Cardiac fibroblast (primary cell): ENCODE measurements at regions not wholly inside any gene's neighbourhood (a gene's known extent, or its start where the extent isn't known, plus 50 kb on each side); places are given as distances from the start of the nearest gene placed in this dataset.
"Not testable (repeated sequence)": the region's sequence is repeated elsewhere in the genome, so short reads cannot be mapped to it uniquely, and the experiment has no call there.

ENCODE experiments used
- DNase-seq, 2 donors: peaks; one replicate each; pipeline versions ENCODE4 v3.0.0 to v3.0.0-alpha.2; 2010; ENCODE audit warnings: low read depth in 2 of 2
- H3K4me3 ChIP-seq, 2 donors: replicated peaks in 1 of 2; 1 replicate in 1 of 2; 2 replicates in 1 of 2; pipeline ENCODE4 v1.5.1; 2011; ENCODE audit warnings: low read depth in 2 of 2, low read length in 2 of 2, mild to moderate bottlenecking in 2 of 2, moderate library complexity in 1 of 2
- CTCF ChIP-seq: IDR thresholded peaks from one replicate; pipeline ENCODE4 v1.5.1; 2011; ENCODE audit warnings: low read depth, mild to moderate bottlenecking, low read length, inconsistent platforms

GRCh38 chr9:135356021-135356420 lies 123.6 kb upstream of the PPP1R26 start:
- H3K4me3 ChIP-seq: no peak overlapping the region
- no peak for DNase-seq
- TF ChIP-seq CTCF: no peak

GRCh38 chr9:135356796-135357195 lies 122.8 kb upstream of the PPP1R26 start:
- TF ChIP-seq CTCF: no peak

GRCh38 chr9:135357863-135358551 lies 121.6 kb upstream of the PPP1R26 start:
- no peak overlapping the region for H3K4me3 ChIP-seq
- TF ChIP-seq CTCF: no peak
- no peak for DNase-seq

More at GRCh38 chr9:135356796-135357195, 122.8 kb upstream of the PPP1R26 start:
- no peak for DNase-seq
- no peak overlapping the region for H3K4me3 ChIP-seq

- no peak for TF ChIP-seq CTCF
- no peak for DNase-seq
- H3K4me3 ChIP-seq: no peak overlapping the region
Measured at GRCh38 chr9:135358552-135358940, 121.0 kb upstream of the PPP1R26 start.

- no peak overlapping the region for H3K4me3 ChIP-seq
- no peak for TF ChIP-seq CTCF
- no peak for DNase-seq
Measured at GRCh38 chr9:135359764-135360163, 119.8 kb upstream of the PPP1R26 start.

GRCh38 chr9:135360617-135361016 lies 119.0 kb upstream of the PPP1R26 start:
- H3K4me3 ChIP-seq: no peak overlapping the region
- TF ChIP-seq CTCF: no peak
- DNase-seq: no peak

GRCh38 chr9:135361668-135362067 lies 117.9 kb upstream of the PPP1R26 start:
- not testable (repeated sequence) for H3K4me3 ChIP-seq, DNase-seq
